Lower lobe of right lung (tissue), 2 donors: ENCODE measurements at regions not wholly inside any gene's neighbourhood (a gene's known extent, or its start where the extent isn't known, plus 50 kb on each side); places are given as distances from the start of the nearest gene placed in this dataset.

Source experiments
- ATAC-seq, 2 donors: fragments of 200-7000 bp; cut with Tn5 transposase; one replicate each; pipeline ENCODE4 v1.9.1; 2020 to 2022; ENCODE audit warnings: mild to moderate bottlenecking in 2 of 2, moderate library complexity in 2 of 2
- DNase-seq: peaks from one replicate; pipeline ENCODE4 v3.0.0-alpha.2; 2020
- H3K27ac ChIP-seq: fragments of 200-600 bp; one replicate; pipeline ENCODE4 v1.8.0; 2022
- H3K27me3 ChIP-seq: fragments of 200-600 bp; one replicate; pipeline ENCODE4 v1.8.0; 2022; ENCODE audit warnings: low read depth
- H3K36me3 ChIP-seq: fragments of 200-600 bp; one replicate; pipeline ENCODE4 v1.8.0; 2022; ENCODE audit warnings: mild to moderate bottlenecking
- H3K4me1 ChIP-seq: fragments of 200-600 bp; one replicate; pipeline ENCODE4 v1.8.0; 2022
- H3K4me3 ChIP-seq: fragments of 200-600 bp; one replicate; pipeline ENCODE4 v1.8.0; 2022; ENCODE audit warnings: mild to moderate bottlenecking
- H3K9me3 ChIP-seq: fragments of 200-600 bp; one replicate; pipeline ENCODE4 v1.8.0; 2022
- CTCF ChIP-seq: fragments of 200-600 bp; IDR thresholded peaks from one replicate; pipeline ENCODE4 v1.8.0; 2022; ENCODE audit warnings: antibody characterized with exemption, mild to moderate bottlenecking
- intact Hi-C: fragments of 100-400 bp; cut with DNase I; formaldehyde crosslinking; loops from one replicate; pipeline ENCODE4 v1.11.0; 2022
- donor health status: DM: no; HTN: yes; CAD: no; lungs with severe emphysema.

GRCh38 chr4:189850239-189850856 lies 90.3 kb upstream of the FRG1 start:
- ATAC-seq (no peak), DNase-seq (no peak)
- Histone ChIP-seq H3K4me1 (no peaks in the 10 kb centered on the region), H3K27ac (no peak overlapping the region), H3K4me3 (no peak overlapping the region), H3K27me3 (no peaks in the 10 kb centered on the region), H3K36me3 (no peaks in the 10 kb centered on the region), H3K9me3 (no peaks in the 10 kb centered on the region)
- TF ChIP-seq CTCF = no peak
- intact Hi-C loops = no loop called here

GRCh38 chr4:189858435-189858834 lies 82.2 kb upstream of the FRG1 start:
- H3K4me3 ChIP-seq = no peak overlapping the region
- H3K27me3 ChIP-seq = no peaks in the 10 kb centered on the region
- H3K9me3 ChIP-seq = no peaks in the 10 kb centered on the region
- no peak overlapping the region for H3K27ac ChIP-seq
- intact Hi-C loops = no loop called here
- H3K36me3 ChIP-seq = no peaks in the 10 kb centered on the region
- DNase-seq (no peak), ATAC-seq (no peak)
- H3K4me1 ChIP-seq = no peaks in the 10 kb centered on the region
- no peak for TF ChIP-seq CTCF

GRCh38 chr4:189861101-189861500 lies 79.6 kb upstream of the FRG1 start:
- Histone ChIP-seq H3K27ac (no peak overlapping the region), H3K36me3 (no peaks in the 10 kb centered on the region), H3K27me3 (no peaks in the 10 kb centered on the region), H3K4me3 (no peak overlapping the region), H3K9me3 (no peaks in the 10 kb centered on the region), H3K4me1 (no peaks in the 10 kb centered on the region)
- TF ChIP-seq CTCF = no peak
- ATAC-seq = no peak
- DNase-seq = no peak
- intact Hi-C loops = no loop called here

GRCh38 chr4:189869236-189869635 lies 71.4 kb upstream of the FRG1 start:
- no peak for DNase-seq
- TF ChIP-seq CTCF = no peak
- H3K36me3 ChIP-seq = no peaks in the 10 kb centered on the region
- no peaks in the 10 kb centered on the region for H3K27me3 ChIP-seq
- intact Hi-C loops = no loop called here
- H3K4me3 ChIP-seq = no peak overlapping the region
- no peak overlapping the region for H3K27ac ChIP-seq
- no peak for ATAC-seq
- H3K4me1 ChIP-seq = no peaks in the 10 kb centered on the region
- no peaks in the 10 kb centered on the region for H3K9me3 ChIP-seq

DNA sequence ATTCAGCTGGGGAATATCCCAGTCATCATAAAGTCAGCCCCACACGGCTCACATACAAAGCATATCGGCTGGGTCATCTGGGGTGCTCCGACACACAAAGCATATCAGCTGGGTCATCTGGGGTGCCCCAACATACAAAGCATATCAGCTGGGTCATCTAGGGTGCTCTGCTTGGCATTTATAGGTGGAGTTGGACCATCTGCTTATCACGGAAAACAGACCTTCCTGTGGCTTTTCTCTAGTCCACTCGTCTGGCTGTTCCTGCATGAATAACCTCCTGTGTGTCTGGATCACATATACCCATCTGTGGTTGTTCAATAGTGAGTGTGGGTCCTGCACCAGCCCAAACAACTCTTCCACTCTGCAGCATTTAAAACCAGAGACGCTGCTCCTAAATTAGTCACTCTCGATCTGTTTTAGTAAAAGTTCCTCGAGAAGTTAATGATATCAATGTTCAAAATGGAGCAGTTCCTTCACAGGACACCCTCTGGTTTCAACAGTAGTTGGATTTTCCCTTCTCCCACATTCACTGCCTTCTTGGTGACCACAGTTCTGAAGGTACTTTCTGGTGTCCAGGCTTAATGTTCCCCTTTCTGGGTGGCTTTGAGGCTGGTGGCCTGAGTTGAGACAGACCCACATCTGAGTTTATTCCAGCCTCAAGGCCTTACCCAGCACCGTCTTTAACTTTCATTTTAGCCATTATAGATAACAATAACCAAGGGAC lies 70.0 kb upstream of the FRG1 start:
- no peaks in the 10 kb centered on the region for H3K4me1 ChIP-seq
- H3K36me3 ChIP-seq = no peaks in the 10 kb centered on the region
- no peak overlapping the region for H3K4me3 ChIP-seq
- no peaks in the 10 kb centered on the region for H3K27me3 ChIP-seq
- ATAC-seq (no peak), DNase-seq (no peak)
- no peak overlapping the region for H3K27ac ChIP-seq
- intact Hi-C loops = no loop called here
- no peak for TF ChIP-seq CTCF
- no peaks in the 10 kb centered on the region for H3K9me3 ChIP-seq
